ENCODE measurements at regions not wholly inside any gene's neighbourhood (a gene's known extent, or its start where the extent isn't known, plus 50 kb on each side); places are given as distances from the start of the nearest gene placed in this dataset.

GRCh38 chr14:83940253-83940652 lies 1589.7 kb upstream of the FLRT2 start:
- DNase-seq (ENCODE audit: extremely low spot score): no peak
- POLR2A ChIA-PET: no interaction called here
- no peak for TF ChIP-seq ZNF384 (IDR thresholded peaks at IDR 0.05)
- TF ChIP-seq, protein P1, sequence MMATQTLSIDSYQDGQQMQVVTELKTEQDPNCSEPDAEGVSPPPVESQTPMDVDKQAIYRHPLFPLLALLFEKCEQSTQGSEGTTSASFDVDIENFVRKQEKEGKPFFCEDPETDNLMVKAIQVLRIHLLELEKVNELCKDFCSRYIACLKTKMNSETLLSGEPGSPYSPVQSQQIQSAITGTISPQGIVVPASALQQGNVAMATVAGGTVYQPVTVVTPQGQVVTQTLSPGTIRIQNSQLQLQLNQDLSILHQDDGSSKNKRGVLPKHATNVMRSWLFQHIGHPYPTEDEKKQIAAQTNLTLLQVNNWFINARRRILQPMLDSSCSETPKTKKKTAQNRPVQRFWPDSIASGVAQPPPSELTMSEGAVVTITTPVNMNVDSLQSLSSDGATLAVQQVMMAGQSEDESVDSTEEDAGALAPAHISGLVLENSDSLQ (IDR thresholded peaks at IDR 0.05): no peak
- CTCF ChIA-PET: no interaction called here

DNA sequence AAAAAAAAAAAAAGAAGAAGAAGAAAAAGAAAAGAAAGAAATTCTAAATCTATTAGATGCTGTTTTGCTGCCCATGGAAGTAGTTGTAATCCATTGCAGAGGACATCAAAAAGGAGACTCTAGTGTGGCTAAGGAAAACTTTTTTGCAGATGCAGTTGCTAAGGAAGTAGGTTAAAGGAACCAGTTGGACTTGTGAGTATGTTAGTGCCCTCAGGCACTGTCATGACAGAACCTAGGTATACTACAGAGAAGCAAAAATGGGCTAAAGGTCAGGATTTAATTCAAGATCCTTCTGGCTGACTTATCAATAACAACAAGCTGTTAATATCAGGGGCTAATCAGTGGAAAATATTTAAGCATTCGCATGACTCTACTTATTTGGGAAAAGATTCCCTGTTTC lies 1571.6 kb upstream of the FLRT2 start:
- TF ChIP-seq FOXM1 (IDR thresholded peaks at IDR 0.05; ENCODE audit: borderline replicate concordance) (no peak), L3MBTL2 (conservative IDR thresholded peaks at IDR 0.05) (no peak), FOXA1 (IDR thresholded peaks at IDR 0.05) (no peak), ELF4 (IDR thresholded peaks at IDR 0.05) (no peak), LEF1 (IDR thresholded peaks at IDR 0.05; ENCODE audit: borderline replicate concordance) (no peak)
- no peak for DNase-seq (ENCODE audit: extremely low spot score)
- ChIA-PET POLR2A (no interaction called here), CTCF (no interaction called here)

GRCh38 chr14:83960832-83961512 lies 1569.0 kb upstream of the FLRT2 start:
- POLR2A ChIA-PET: no interaction called here
- CTCF ChIA-PET: no interaction called here
- TF ChIP-seq FOXM1 (IDR thresholded peaks at IDR 0.05; ENCODE audit: borderline replicate concordance) (no peak), ZNF384 (IDR thresholded peaks at IDR 0.05) (no peak), BHLHE40 (IDR thresholded peaks at IDR 0.05; ENCODE audit: borderline replicate concordance) (no peak), SP1 (IDR thresholded peaks at IDR 0.05) (no peak)
- no peak for DNase-seq (ENCODE audit: extremely low spot score)

- no peak for TF ChIP-seq HDGF (IDR thresholded peaks at IDR 0.05; ENCODE audit: borderline replicate concordance)
- TF ChIP-seq LEF1 (IDR thresholded peaks at IDR 0.05; ENCODE audit: borderline replicate concordance): no peak
- TF ChIP-seq FOXK2 (IDR thresholded peaks at IDR 0.05): no peak
- no peak for TF ChIP-seq SP1 (IDR thresholded peaks at IDR 0.05)
- no peak for TF ChIP-seq CTBP1 (IDR thresholded peaks at IDR 0.05; ENCODE audit: borderline replicate concordance)
- TF ChIP-seq, protein P1 (IDR thresholded peaks at IDR 0.05): no peak
- no peak for TF ChIP-seq FOXM1 (IDR thresholded peaks at IDR 0.05; ENCODE audit: borderline replicate concordance)
- TF ChIP-seq NFRKB (IDR thresholded peaks at IDR 0.05): no peak
- no peak for TF ChIP-seq ELF4 (IDR thresholded peaks at IDR 0.05)
- no peak for TF ChIP-seq TARDBP (IDR thresholded peaks at IDR 0.05)
- no peak for TF ChIP-seq FOXA1 (IDR thresholded peaks at IDR 0.05)
- TF ChIP-seq BHLHE40 (IDR thresholded peaks at IDR 0.05; ENCODE audit: borderline replicate concordance): no peak
- POLR2A ChIA-PET: no interaction called here
- CTCF ChIA-PET: interaction anchor here (0.7 kb wide), 1 partner anchor 72 kb away, joined by 4 read pairs; no protein-coding TSS in a partner anchor
- DNase-seq (ENCODE audit: extremely low spot score): no peak
Measured at GRCh38 chr14:83969998-83970397, 1559.9 kb upstream of the FLRT2 start.

- TF ChIP-seq LEF1 (IDR thresholded peaks at IDR 0.05; ENCODE audit: borderline replicate concordance): no peak
- ChIA-PET POLR2A (no interaction called here), CTCF (no interaction called here)
- DNase-seq (ENCODE audit: extremely low spot score): no peak
Measured at GRCh38 chr14:83972631-83973030, 1557.3 kb upstream of the FLRT2 start.

GRCh38 chr14:83974647-83975163 lies 1555.2 kb upstream of the FLRT2 start:
- DNase-seq (ENCODE audit: extremely low spot score): no peak
- TF ChIP-seq SP1 (IDR thresholded peaks at IDR 0.05) (no peak), ELF4 (IDR thresholded peaks at IDR 0.05) (no peak), FOXM1 (IDR thresholded peaks at IDR 0.05; ENCODE audit: borderline replicate concordance) (no peak), BHLHE40 (IDR thresholded peaks at IDR 0.05; ENCODE audit: borderline replicate concordance) (no peak), ZNF384 (IDR thresholded peaks at IDR 0.05) (no peak), FOXA1 (IDR thresholded peaks at IDR 0.05) (no peak)
- CTCF ChIA-PET: no interaction called here
- POLR2A ChIA-PET: no interaction called here

DNA sequence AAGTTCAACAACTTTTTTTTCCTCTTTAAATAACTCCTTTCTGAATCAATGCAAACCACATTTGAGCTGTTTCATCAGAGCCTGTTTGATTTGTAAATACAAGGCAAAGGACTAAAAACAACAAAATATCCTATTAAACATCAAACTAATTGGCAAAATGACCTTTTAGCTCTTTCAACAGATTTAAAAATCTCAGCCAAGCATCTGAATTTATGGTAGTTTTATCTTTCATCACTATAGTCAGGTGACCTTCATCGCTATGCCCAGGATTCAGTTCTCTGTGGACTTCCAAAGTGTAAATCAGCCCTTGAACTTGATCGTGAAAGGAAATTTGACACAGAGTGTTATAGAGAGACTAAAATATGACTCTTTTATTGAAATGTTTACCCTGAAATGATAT lies 1554.5 kb upstream of the FLRT2 start:
- TF ChIP-seq FOXA1 (IDR thresholded peaks at IDR 0.05) (no peak), TARDBP (IDR thresholded peaks at IDR 0.05) (no peak), FOXK2 (IDR thresholded peaks at IDR 0.05) (no peak), LEF1 (IDR thresholded peaks at IDR 0.05; ENCODE audit: borderline replicate concordance) (no peak), ARNT (IDR thresholded peaks at IDR 0.05) (no peak), BHLHE40 (IDR thresholded peaks at IDR 0.05; ENCODE audit: borderline replicate concordance) (no peak), HDGF (IDR thresholded peaks at IDR 0.05; ENCODE audit: borderline replicate concordance) (no peak), SUZ12 (IDR thresholded peaks at IDR 0.05) (no peak), ZNF384 (IDR thresholded peaks at IDR 0.05) (no peak), L3MBTL2 (conservative IDR thresholded peaks at IDR 0.05) (no peak), SP1 (IDR thresholded peaks at IDR 0.05) (no peak), NFRKB (IDR thresholded peaks at IDR 0.05) (no peak)
- TF ChIP-seq, protein P1 (IDR thresholded peaks at IDR 0.05): no peak
- ChIA-PET POLR2A (no interaction called here), CTCF (no interaction called here)
- DNase-seq (ENCODE audit: extremely low spot score): no peak
